Trophoblast cell (in vitro differentiated cells and primary cell): ENCODE measurements at regions not wholly inside any gene's neighbourhood (a gene's known extent, or its start where the extent isn't known, plus 50 kb on each side); places are given as distances from the start of the nearest gene placed in this dataset.

Experiments used
- DNase-seq, 2 donors: peaks; one replicate each; pipeline ENCODE4 v3.0.0-alpha.2; 2016
- H2AFZ ChIP-seq: 2 replicates; pipeline ENCODE4 v1.6.1; 2013; ENCODE audit warnings: low read length, moderate library complexity, mild to moderate bottlenecking; ENCODE audit not compliant: insufficient read depth, poor library complexity
- H2AK5ac ChIP-seq: 2 replicates; pipeline ENCODE4 v1.6.1; 2013; ENCODE audit warnings: mild to moderate bottlenecking, low read length
- H2BK120ac ChIP-seq: 2 replicates; pipeline ENCODE4 v1.6.1; 2013; ENCODE audit warnings: low read length, mild to moderate bottlenecking, moderate library complexity; ENCODE audit not compliant: insufficient read depth, poor library complexity
- H2BK12ac ChIP-seq: 2 replicates; pipeline ENCODE4 v1.6.1; 2013; ENCODE audit warnings: mild to moderate bottlenecking, low read length, moderate library complexity
- H2BK5ac ChIP-seq: 2 replicates; pipeline ENCODE4 v1.6.1; 2013; ENCODE audit warnings: low read length, low read depth, moderate library complexity, mild to moderate bottlenecking; ENCODE audit not compliant: poor library complexity
- H3K14ac ChIP-seq: 2 replicates; pipeline ENCODE4 v1.6.1; 2013; ENCODE audit warnings: mild to moderate bottlenecking, low read length
- H3K18ac ChIP-seq: 2 replicates; pipeline ENCODE4 v1.6.1; 2013; ENCODE audit warnings: mild to moderate bottlenecking, low read length
- H3K23ac ChIP-seq: 2 replicates; pipeline ENCODE4 v1.6.1; 2013; ENCODE audit warnings: low read length
- H3K27ac ChIP-seq: 2 replicates; pipeline ENCODE4 v1.5.1; 2013; ENCODE audit warnings: low read depth, mild to moderate bottlenecking, inconsistent platforms, low read length, moderate library complexity
- H3K27me3 ChIP-seq: 2 replicates; pipeline ENCODE4 v1.6.1; 2013; ENCODE audit warnings: inconsistent platforms, mild to moderate bottlenecking, low read length, moderate library complexity; ENCODE audit not compliant: insufficient read depth
- H3K36me3 ChIP-seq, 2 experiments: 1 replicate in 1 of 2; 2 replicates in 1 of 2; pipeline ENCODE4 v1.6.1; 2013; ENCODE audit warnings: low read length in 2 of 2, mild to moderate bottlenecking in 2 of 2, moderate library complexity in 1 of 2; ENCODE audit not compliant: insufficient read depth in 2 of 2, control insufficient read depth in 1 of 2
- H3K4ac ChIP-seq: 2 replicates; pipeline ENCODE4 v1.6.1; 2013; ENCODE audit warnings: low read depth, mild to moderate bottlenecking, low read length, moderate library complexity
- H3K4me1 ChIP-seq, 2 experiments: 1 replicate in 1 of 2; 2 replicates in 1 of 2; pipeline ENCODE4 v1.6.1; 2013; ENCODE audit warnings: low read length in 2 of 2, mild to moderate bottlenecking in 2 of 2, moderate library complexity in 1 of 2; ENCODE audit not compliant: insufficient read depth in 2 of 2, control insufficient read depth in 1 of 2
- H3K4me2 ChIP-seq: 2 replicates; pipeline ENCODE4 v1.6.1; 2013; ENCODE audit warnings: inconsistent platforms, mild to moderate bottlenecking, low read length, moderate library complexity
- H3K4me3 ChIP-seq: 2 replicates; pipeline ENCODE4 v1.5.1; 2013; ENCODE audit warnings: mild to moderate bottlenecking, low read depth, low read length, inconsistent platforms
- H3K79me1 ChIP-seq: one replicate; pipeline ENCODE4 v1.6.1; 2013; ENCODE audit warnings: low read length
- H3K79me2 ChIP-seq: 2 replicates; pipeline ENCODE4 v1.6.1; 2013; ENCODE audit warnings: low read length, mild to moderate bottlenecking; ENCODE audit not compliant: control insufficient read depth, insufficient read depth, poor library complexity
- H3K9ac ChIP-seq: 2 replicates; pipeline ENCODE4 v1.6.1; 2013; ENCODE audit warnings: mild to moderate bottlenecking, low read length
- H3K9me3 ChIP-seq: 2 replicates; pipeline ENCODE4 v1.6.1; 2013; ENCODE audit warnings: low read depth, mild to moderate bottlenecking, control low read depth, inconsistent platforms, low read length; ENCODE audit not compliant: insufficient read depth
- H4K12ac ChIP-seq: 2 replicates; pipeline ENCODE4 v1.6.1; 2013; ENCODE audit warnings: low read depth, mild to moderate bottlenecking, low read length, moderate library complexity
- H4K8ac ChIP-seq: 2 replicates; pipeline ENCODE4 v1.6.1; 2013; ENCODE audit warnings: low read depth, mild to moderate bottlenecking, low read length, moderate library complexity
- H4K91ac ChIP-seq: one replicate; pipeline ENCODE4 v1.6.1; 2013; ENCODE audit warnings: low read depth, mild to moderate bottlenecking, low read length, moderate library complexity
- WGBS: extraction: QIAGEN DNeasy Blood & Tissue Kit; methylation state at CpG from one replicate; pipeline ENCODE4 v1.1.7; 2013; ENCODE audit warnings: missing lambda C conversion rate; ENCODE audit not compliant: insufficient read length, insufficient coverage; ENCODE audit errors: extremely low coverage; 5-methylcytosine and 5-hydroxymethylcytosine counted together

GRCh38 chr4:27702730-27703431 is 842.2 kb downstream of the STIM2 start:
- no peak overlapping the region for H3K27ac ChIP-seq

GRCh38 chr4:27703771-27704170 is 843.1 kb downstream of the STIM2 start:
- H2BK5ac ChIP-seq, result no peak overlapping the region
- no peak overlapping the region for H2AK5ac ChIP-seq
- H3K4ac ChIP-seq, result no peak overlapping the region
- H3K23ac ChIP-seq, result no peak overlapping the region
- no peaks in the 10 kb centered on the region for H3K36me3 ChIP-seq
- H4K8ac ChIP-seq, result no peak overlapping the region
- H3K4me2 ChIP-seq, result no peak overlapping the region
- H3K79me2 ChIP-seq, result no peaks in the 10 kb centered on the region
- DNase-seq, result peak; percentile 62 to 81
- H3K4me1 ChIP-seq, result no peaks in the 10 kb centered on the region
- no peak overlapping the region for H3K18ac ChIP-seq
- whole genome bisulfite sequencing, result no CpG with 5 or more reads among the region's 4 CpGs
- H3K27me3 ChIP-seq, result no peaks in the 10 kb centered on the region
- H3K27ac ChIP-seq, result no peak overlapping the region
- H4K12ac ChIP-seq, result no peak overlapping the region
- H3K9me3 ChIP-seq, result no peaks in the 10 kb centered on the region
- no peak overlapping the region for H2BK12ac ChIP-seq
- H2AFZ ChIP-seq, result no peak overlapping the region
- no peak overlapping the region for H4K91ac ChIP-seq
- H3K4me3 ChIP-seq, result no peak overlapping the region
- H3K14ac ChIP-seq, result no peak overlapping the region
- H3K9ac ChIP-seq, result no peak overlapping the region
- no peaks in the 10 kb centered on the region for H3K79me1 ChIP-seq
- H2BK120ac ChIP-seq, result no peak overlapping the region

More at GRCh38 chr4:27702730-27703431, 842.2 kb downstream of the STIM2 start:
- H3K4ac ChIP-seq, result no peak overlapping the region
- H2AFZ ChIP-seq, result no peak overlapping the region
- peak in 1 of 2 donors; percentile 33 for DNase-seq
- no peaks in the 10 kb centered on the region for H3K79me2 ChIP-seq
- no peaks in the 10 kb centered on the region for H3K79me1 ChIP-seq
- no peaks in the 10 kb centered on the region for H3K36me3 ChIP-seq
- no peak overlapping the region for H3K4me2 ChIP-seq
- no peak overlapping the region for H3K23ac ChIP-seq
- no peak overlapping the region for H4K91ac ChIP-seq
- H3K18ac ChIP-seq, result no peak overlapping the region
- H2AK5ac ChIP-seq, result no peak overlapping the region
- no peak overlapping the region for H3K9ac ChIP-seq
- no peak overlapping the region for H2BK120ac ChIP-seq
- H3K4me1 ChIP-seq, result no peaks in the 10 kb centered on the region
- no peaks in the 10 kb centered on the region for H3K27me3 ChIP-seq
- H3K14ac ChIP-seq, result no peak overlapping the region
- no CpG with 5 or more reads among the region's 5 CpGs for WGBS
- H2BK5ac ChIP-seq, result no peak overlapping the region
- H3K9me3 ChIP-seq, result no peaks in the 10 kb centered on the region
- H3K4me3 ChIP-seq, result no peak overlapping the region
- no peak overlapping the region for H4K12ac ChIP-seq
- no peak overlapping the region for H4K8ac ChIP-seq
- H2BK12ac ChIP-seq, result no peak overlapping the region

- no peak overlapping the region for H3K27ac ChIP-seq
- H3K4me3 ChIP-seq, result no peak overlapping the region
- no peak overlapping the region for H3K9ac ChIP-seq
- no peak overlapping the region for H2AFZ ChIP-seq
- no peak overlapping the region for H3K18ac ChIP-seq
- no peak overlapping the region for H2BK12ac ChIP-seq
- WGBS, result no CpG with 5 or more reads among the region's 3 CpGs
- no peaks in the 10 kb centered on the region for H3K79me2 ChIP-seq
- no peak overlapping the region for H4K91ac ChIP-seq
- no peak overlapping the region for H3K4ac ChIP-seq
- no peak overlapping the region for H3K4me2 ChIP-seq
- no peak for DNase-seq
- H3K23ac ChIP-seq, result no peak overlapping the region
- no peaks in the 10 kb centered on the region for H3K36me3 ChIP-seq
- no peaks in the 10 kb centered on the region for H3K79me1 ChIP-seq
- no peaks in the 10 kb centered on the region for H3K9me3 ChIP-seq
- H3K14ac ChIP-seq, result no peak overlapping the region
- no peak overlapping the region for H2BK5ac ChIP-seq
- H3K4me1 ChIP-seq, result no peaks in the 10 kb centered on the region
- H4K8ac ChIP-seq, result no peak overlapping the region
- H4K12ac ChIP-seq, result no peak overlapping the region
- H2BK120ac ChIP-seq, result no peak overlapping the region
- H2AK5ac ChIP-seq, result no peak overlapping the region
- H3K27me3 ChIP-seq, result no peaks in the 10 kb centered on the region
Observed at GRCh38 chr4:27711041-27711440, 850.4 kb downstream of the STIM2 start.

- no peak overlapping the region for H2BK12ac ChIP-seq
- no peak overlapping the region for H2AK5ac ChIP-seq
- H4K91ac ChIP-seq, result no peak overlapping the region
- H3K9me3 ChIP-seq, result no peaks in the 10 kb centered on the region
- H3K4me1 ChIP-seq, result no peaks in the 10 kb centered on the region
- no peak overlapping the region for H4K12ac ChIP-seq
- no peak overlapping the region for H3K9ac ChIP-seq
- no peaks in the 10 kb centered on the region for H3K79me1 ChIP-seq
- no peak overlapping the region for H2BK5ac ChIP-seq
- H4K8ac ChIP-seq, result no peak overlapping the region
- H3K79me2 ChIP-seq, result no peaks in the 10 kb centered on the region
- H3K4me3 ChIP-seq, result no peak overlapping the region
- H3K14ac ChIP-seq, result no peak overlapping the region
- H3K18ac ChIP-seq, result no peak overlapping the region
- no peak overlapping the region for H2BK120ac ChIP-seq
- H3K4me2 ChIP-seq, result no peak overlapping the region
- DNase-seq, result no peak
- no peaks in the 10 kb centered on the region for H3K36me3 ChIP-seq
- no peak overlapping the region for H3K27ac ChIP-seq
- H3K4ac ChIP-seq, result no peak overlapping the region
- H3K27me3 ChIP-seq, result no peaks in the 10 kb centered on the region
- no peak overlapping the region for H2AFZ ChIP-seq
- no peak overlapping the region for H3K23ac ChIP-seq
- no CpG with 5 or more reads among the region's 1 CpG for WGBS
Observed at GRCh38 chr4:27714073-27714472, 853.4 kb downstream of the STIM2 start.
